Spleen (tissue), 11 donors: ENCODE measurements at regions not wholly inside any gene's neighbourhood (a gene's known extent, or its start where the extent isn't known, plus 50 kb on each side); places are given as distances from the start of the nearest gene placed in this dataset.
"Not testable (repeated sequence)": the region's sequence is repeated elsewhere in the genome, so short reads cannot be mapped to it uniquely, and the experiment has no call there.

Experiments used
- DNase-seq: peaks from one replicate; pipeline ENCODE4 v3.0.0-alpha.2; 2020
- H3K27ac ChIP-seq, 8 donors: fragments of 200-600 bp; sonication (generic) in 7 of 8; 1 replicate in 4 of 8; 2 replicates in 4 of 8; pipeline versions ENCODE4 v1.5.0 to v1.8.0; 2016 to 2021; ENCODE audit warnings: inconsistent platforms in 4 of 8, mild to moderate bottlenecking in 4 of 8, moderate library complexity in 1 of 8
- H3K27me3 ChIP-seq, 7 donors: fragments of 200-600 bp; sonication (generic) in 6 of 7; replicated peaks in 1 of 7; 1 replicate in 4 of 7; 2 replicates in 3 of 7; pipeline versions ENCODE4 v1.5.0 to v1.8.0; 2016 to 2021; ENCODE audit warnings: inconsistent platforms in 3 of 7, mild to moderate bottlenecking in 1 of 7
- H3K36me3 ChIP-seq, 6 donors: fragments of 200-600 bp; sonication (generic) in 5 of 6; 1 replicate in 4 of 6; 2 replicates in 2 of 6; pipeline versions ENCODE4 v1.5.0 to v1.8.0; 2016 to 2021; ENCODE audit warnings: inconsistent platforms in 2 of 6
- H3K4me1 ChIP-seq, 6 donors: fragments of 200-600 bp; sonication (generic) in 5 of 6; 1 replicate in 3 of 6; 2 replicates in 3 of 6; pipeline versions ENCODE4 v1.5.0 to v1.8.0; 2016 to 2021; ENCODE audit warnings: inconsistent platforms in 3 of 6
- H3K4me3 ChIP-seq, 8 donors: fragments of 200-600 bp; sonication (generic) in 7 of 8; 1 replicate in 4 of 8; 2 replicates in 4 of 8; pipeline versions ENCODE4 v1.5.0 to v1.8.0; 2016 to 2021; ENCODE audit warnings: inconsistent platforms in 4 of 8, mild to moderate bottlenecking in 4 of 8, moderate library complexity in 2 of 8
- H3K9me3 ChIP-seq, 8 donors: fragments of 200-600 bp; sonication (generic) in 7 of 8; 1 replicate in 4 of 8; 2 replicates in 4 of 8; pipeline versions ENCODE4 v1.5.0 to v1.8.0; 2016 to 2021; ENCODE audit warnings: inconsistent platforms in 4 of 8
- POLR2A ChIP-seq, 3 donors: fragments of 450-650 bp; IDR thresholded peaks; one replicate each; pipeline ENCODE4 v1.5.1; 2017; ENCODE audit warnings: antibody characterized with exemption in 3 of 3, mild to moderate bottlenecking in 1 of 3
- POLR2AphosphoS5 ChIP-seq, 3 donors: sonication (generic); formaldehyde crosslinking; IDR thresholded peaks; one replicate each; pipeline ENCODE4 v1.5.1; 2017; ENCODE audit warnings: antibody characterized with exemption in 3 of 3
- WGBS, 5 donors: extraction: QIAGEN DNeasy Blood & Tissue Kit in 3 of 5; methylation state at CpG; one replicate each; pipeline versions ENCODE4 v1.1.5 to v1.1.7; 2013 to 2018; 5-methylcytosine and 5-hydroxymethylcytosine counted together
- intact Hi-C: fragments of 100-400 bp; cut with DNase I; formaldehyde crosslinking; loops from one replicate; pipeline ENCODE4 v1.15.0; 2023; ENCODE audit warnings: low total_unique reads
- TF ChIP-seq, protein P1 (sequence below), 11 experiments: fragments of 200-600 bp in 7 of 11; fragments of 450-650 bp in 4 of 11; sonication (generic) in 4 of 11; IDR thresholded peaks in 8 of 11; conservative IDR thresholded peaks in 3 of 11; 1 replicate in 7 of 11; 2 replicates in 4 of 11; pipeline versions ENCODE4 v1.4.0 to v1.8.0; 2016 to 2021; ENCODE audit warnings: antibody characterized with exemption in 11 of 11, inconsistent platforms in 4 of 11, mild to moderate bottlenecking in 1 of 11
- donor health status: healthy with polysubstance abuse.
- donor health status: DM: no; HTN: no; CAD: no; lungs with moderate emphysema.
- donor health status: DM: no; HTN: no; CAD: no.
- donor health status: Bipolar disorder and iron deficiency.
- donor health status: healthy.
- donor health status: DM: no; HTN: no; CAD: no.
- donor health status: DM: yes; HTN: yes; CAD: no.

DNA sequence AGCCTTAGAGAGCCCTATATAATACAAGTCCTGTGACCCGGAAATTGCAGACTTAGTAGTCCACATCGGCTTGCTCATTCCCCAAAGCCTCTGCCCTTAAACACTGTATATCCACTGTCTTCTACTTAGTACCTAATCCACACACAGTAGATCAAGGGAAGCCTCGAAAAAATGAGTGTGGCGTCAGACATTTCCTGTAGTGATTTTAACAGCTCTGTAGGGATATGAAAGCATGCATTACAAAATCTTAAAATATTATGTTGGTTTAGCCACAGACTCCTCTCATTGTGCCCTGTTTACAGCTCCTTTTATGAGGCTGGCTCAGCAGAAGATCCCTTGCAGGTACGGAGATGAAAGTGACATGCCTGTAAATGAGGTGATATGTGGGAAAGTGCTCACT is 416.3 kb downstream of the LIG4 start:
- H3K36me3 ChIP-seq: no peaks in the 10 kb centered on the region
- WGBS, 5 donors: 40 to 49% (median 44%) methylated on average over 5 of the region's 5 CpGs
- no peak overlapping the region for H3K27ac ChIP-seq
- intact Hi-C loops: no loop called here
- H3K27me3 ChIP-seq: no peaks in the 10 kb centered on the region
- peaks cover 0 to 2% (median 0%) of the 10 kb centered on the region in 8 donors for H3K9me3 ChIP-seq
- TF ChIP-seq POLR2A (IDR thresholded peaks at IDR 0.05) (no peak), POLR2AphosphoS5 (IDR thresholded peaks at IDR 0.05) (no peak)
- TF ChIP-seq, protein P1, sequence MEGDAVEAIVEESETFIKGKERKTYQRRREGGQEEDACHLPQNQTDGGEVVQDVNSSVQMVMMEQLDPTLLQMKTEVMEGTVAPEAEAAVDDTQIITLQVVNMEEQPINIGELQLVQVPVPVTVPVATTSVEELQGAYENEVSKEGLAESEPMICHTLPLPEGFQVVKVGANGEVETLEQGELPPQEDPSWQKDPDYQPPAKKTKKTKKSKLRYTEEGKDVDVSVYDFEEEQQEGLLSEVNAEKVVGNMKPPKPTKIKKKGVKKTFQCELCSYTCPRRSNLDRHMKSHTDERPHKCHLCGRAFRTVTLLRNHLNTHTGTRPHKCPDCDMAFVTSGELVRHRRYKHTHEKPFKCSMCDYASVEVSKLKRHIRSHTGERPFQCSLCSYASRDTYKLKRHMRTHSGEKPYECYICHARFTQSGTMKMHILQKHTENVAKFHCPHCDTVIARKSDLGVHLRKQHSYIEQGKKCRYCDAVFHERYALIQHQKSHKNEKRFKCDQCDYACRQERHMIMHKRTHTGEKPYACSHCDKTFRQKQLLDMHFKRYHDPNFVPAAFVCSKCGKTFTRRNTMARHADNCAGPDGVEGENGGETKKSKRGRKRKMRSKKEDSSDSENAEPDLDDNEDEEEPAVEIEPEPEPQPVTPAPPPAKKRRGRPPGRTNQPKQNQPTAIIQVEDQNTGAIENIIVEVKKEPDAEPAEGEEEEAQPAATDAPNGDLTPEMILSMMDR (IDR thresholded peaks at IDR 0.05 in 8 of 11, conservative IDR thresholded peaks at IDR 0.05 in 3 of 11): no peak
- H3K4me1 ChIP-seq: no peaks in the 10 kb centered on the region
- H3K4me3 ChIP-seq: no peak overlapping the region
- no peak for DNase-seq

DNA sequence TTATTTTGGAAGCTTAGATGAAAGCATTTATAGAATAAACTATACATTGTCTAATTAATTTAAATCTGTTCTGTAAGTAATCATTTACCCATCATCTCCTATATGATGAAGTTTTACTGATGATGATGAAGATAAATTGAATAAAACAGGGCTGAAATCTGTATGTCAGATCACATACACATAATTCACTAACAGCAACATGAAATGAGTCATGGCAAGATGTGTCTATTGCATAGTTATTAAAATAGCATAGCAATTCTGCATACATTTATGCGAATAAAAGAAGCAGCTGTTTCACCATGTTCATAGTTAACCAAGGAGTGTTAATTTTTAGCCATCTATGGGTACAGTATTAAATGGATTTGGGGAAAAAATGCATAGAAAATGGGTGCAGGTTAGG is 424.9 kb downstream of the LIG4 start:
- peaks cover 0 to 6% (median 0%) of the 10 kb centered on the region in 8 donors for H3K9me3 ChIP-seq
- H3K27ac ChIP-seq: no peak overlapping the region
- DNase-seq: no peak
- no peaks in the 10 kb centered on the region for H3K4me1 ChIP-seq
- H3K27me3 ChIP-seq: no peaks in the 10 kb centered on the region
- intact Hi-C loops: no loop called here
- H3K4me3 ChIP-seq: no peak overlapping the region
- TF ChIP-seq POLR2A (IDR thresholded peaks at IDR 0.05): no peak
- TF ChIP-seq, protein P1 (IDR thresholded peaks at IDR 0.05 in 8 of 11, conservative IDR thresholded peaks at IDR 0.05 in 3 of 11): no peak
- no peak for TF ChIP-seq POLR2AphosphoS5 (IDR thresholded peaks at IDR 0.05)
- H3K36me3 ChIP-seq: no peaks in the 10 kb centered on the region
- WGBS, 5 donors: 76 to 93% (median 85%) methylated on average over 1 of the region's 1 CpG

DNA sequence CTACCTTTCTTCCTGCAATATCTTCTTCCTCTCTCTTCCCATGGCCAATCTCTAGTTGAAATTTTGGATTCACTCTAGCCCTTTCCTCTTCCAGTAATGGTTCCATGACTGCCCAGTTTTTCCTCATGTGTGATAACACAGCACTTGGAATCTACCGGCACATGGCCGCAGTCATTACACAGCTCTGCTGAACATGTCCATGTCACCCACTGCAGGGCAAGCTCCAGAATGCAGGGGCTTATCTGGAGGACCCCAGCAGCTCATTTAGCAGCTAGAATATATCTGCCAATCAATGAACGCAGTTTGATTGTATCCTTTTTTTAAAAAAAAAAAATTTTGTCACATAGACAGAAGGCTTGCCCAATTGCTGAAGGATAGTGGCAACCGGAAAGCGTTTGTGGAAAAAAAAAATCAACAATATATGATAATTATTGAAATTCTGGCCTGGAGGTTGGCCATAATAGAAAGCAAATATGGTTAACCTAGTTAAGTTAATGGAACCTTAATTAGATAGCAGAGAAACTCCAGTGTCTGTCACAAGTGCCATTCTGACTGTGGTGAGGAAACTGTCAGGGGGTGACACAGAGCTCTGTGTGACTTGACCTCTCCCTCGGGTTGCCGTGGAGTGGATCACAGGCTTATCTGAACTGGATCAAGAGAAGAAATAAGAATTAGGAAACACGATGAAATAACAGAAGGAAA is 426.7 kb downstream of the LIG4 start:
- H3K27me3 ChIP-seq: no peaks in the 10 kb centered on the region
- H3K36me3 ChIP-seq: no peaks in the 10 kb centered on the region
- no peak overlapping the region for H3K4me3 ChIP-seq
- no peaks in the 10 kb centered on the region for H3K4me1 ChIP-seq
- WGBS, 5 donors: 82 to 88% (median 84%) methylated on average over 8 of the region's 8 CpGs
- intact Hi-C loops: no loop called here
- peaks cover 0 to 17% (median 0%) of the 10 kb centered on the region in 8 donors for H3K9me3 ChIP-seq
- no peak for DNase-seq
- TF ChIP-seq POLR2AphosphoS5 (IDR thresholded peaks at IDR 0.05) (no peak), POLR2A (IDR thresholded peaks at IDR 0.05) (no peak)
- TF ChIP-seq, protein P1 (IDR thresholded peaks at IDR 0.05 in 8 of 11, conservative IDR thresholded peaks at IDR 0.05 in 3 of 11): no peak
- no peak overlapping the region for H3K27ac ChIP-seq

DNA sequence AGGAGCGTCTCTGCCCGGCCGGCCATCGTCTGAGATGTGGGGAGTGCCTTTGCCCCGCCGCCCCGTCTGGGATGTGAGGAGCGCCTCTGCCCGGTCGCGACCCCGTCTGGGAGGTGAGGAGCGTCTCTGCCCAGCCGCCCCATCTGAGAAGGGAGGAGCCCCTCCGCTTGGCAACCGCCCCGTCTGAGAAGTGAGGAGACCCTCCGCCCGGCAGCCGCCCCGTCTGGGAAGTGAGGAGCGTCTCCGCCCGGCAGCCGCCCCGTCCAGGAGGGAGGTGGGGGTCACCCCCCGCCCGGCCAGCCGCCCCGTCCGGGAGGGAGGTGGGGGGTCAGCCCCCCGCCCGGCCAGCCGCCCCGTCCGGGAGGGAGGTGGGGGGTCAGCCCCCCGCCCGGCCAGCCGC is 432.7 kb downstream of the LIG4 start:
- not testable (repeated sequence) for H3K4me1 ChIP-seq

More for the DNA sequence above, 432.7 kb downstream of the LIG4 start:
- H3K4me3 ChIP-seq, intact Hi-C loops, H3K27ac ChIP-seq, DNase-seq, H3K27me3 ChIP-seq, H3K36me3 ChIP-seq: not testable (repeated sequence)
- H3K9me3 ChIP-seq: peaks cover 0 to 17% (median 0%) of the 10 kb centered on the region in 8 donors
- 91 to 99% (median 97%) methylated on average over 7 to 39 of the region's 39 CpGs; no CpG with 5 or more reads in 1 of the 5 donors for WGBS, 5 donors
